GM12878 (cell line): ENCODE measurements at regions not wholly inside any gene's neighbourhood (a gene's known extent, or its start where the extent isn't known, plus 50 kb on each side); places are given as distances from the start of the nearest gene placed in this dataset.

Experiments
- ATAC-seq: fragments of 200-7000 bp; cut with Tn5 transposase; 3 replicates; pipeline ENCODE4 v1.9.1; 2020; ENCODE audit warnings: mild to moderate bottlenecking, moderate library complexity
- BruUV-seq: library from RNA; stranded (reverse); fragments of 400-500 nt; replicated peaks from 2 replicates; lab custom pipeline; 2021; lab: Mats Ljungman, UMichigan
- CTCF ChIA-PET: fragments of 300-600 bp; sonication (Branson Sonifier 250); formaldehyde crosslinking; extraction: SDS; loops from one replicate; lab custom pipeline; 2021; ENCODE audit warnings: inconsistent platforms; lab: Yijun Ruan, JAX
- POLR2A ChIA-PET: fragments of 350-600 bp; formaldehyde crosslinking; extraction: SDS; loops from one replicate; lab custom pipeline; 2021; ENCODE audit warnings: inconsistent platforms; lab: Charles Lee
- RAD21 ChIA-PET: fragments of 300-600 bp; sonication (Branson Sonifier 250); formaldehyde crosslinking; loops from one replicate; lab custom pipeline; 2023; ENCODE audit warnings: antibody characterized with exemption; ENCODE audit not compliant: unreplicated experiment; lab: Charles Lee
- SMC1A ChIA-PET: fragments of 300-600 bp; sonication (Branson Sonifier 250); formaldehyde crosslinking; loops from one replicate; lab custom pipeline; 2023; ENCODE audit not compliant: unreplicated experiment, uncharacterized antibody; lab: Charles Lee
- DNase-seq: peaks from one replicate; pipeline ENCODE4 v3.0.0-alpha.2; 2011; ENCODE audit warnings: low read depth, low spot score
- FAIRE-seq: peaks from 3 replicates; lab custom pipeline; 2011; peaks lifted over from hg19 to GRCh38; lab: Jason Lieb, UNC
- H2AFZ ChIP-seq: 2 replicates; pipeline ENCODE4 v1.6.0; 2011; ENCODE audit warnings: low read depth, low read length, control low read depth; ENCODE audit not compliant: control insufficient read depth
- H3K27ac ChIP-seq: 2 replicates; pipeline ENCODE4 v1.5.1; 2011; ENCODE audit warnings: control low read depth; ENCODE audit not compliant: control insufficient read depth, insufficient read depth
- H3K27me3 ChIP-seq, 2 experiments: replicated peaks in 1 of 2; 2 replicates each; pipeline versions ENCODE4 v1.6.0 to v1.6.1; 2011; ENCODE audit warnings: low read length in 1 of 2; ENCODE audit not compliant: control insufficient read depth in 2 of 2, insufficient read depth in 2 of 2
- H3K36me3 ChIP-seq, 2 experiments: 2 replicates each; pipeline ENCODE4 v1.5.1; 2011; ENCODE audit warnings: low read length in 1 of 2; ENCODE audit not compliant: control insufficient read depth in 2 of 2, insufficient read depth in 2 of 2
- H3K4me1 ChIP-seq: 2 replicates; pipeline ENCODE4 v1.6.1; 2011; ENCODE audit warnings: mild to moderate bottlenecking, low read length, moderate library complexity, mixed read lengths; ENCODE audit not compliant: control insufficient read depth, insufficient read depth
- H3K4me2 ChIP-seq: 2 replicates; pipeline ENCODE4 v1.6.0; 2011; ENCODE audit warnings: control low read depth; ENCODE audit not compliant: control insufficient read depth, insufficient read depth
- H3K4me3 ChIP-seq: fragments of 200-600 bp; sonication (generic); 2 replicates; pipeline ENCODE4 v1.5.1; 2016
- H3K79me2 ChIP-seq: 2 replicates; pipeline ENCODE4 v1.6.0; 2011; ENCODE audit warnings: low read length; ENCODE audit not compliant: control insufficient read depth, insufficient read depth
- H3K9ac ChIP-seq: 2 replicates; pipeline ENCODE4 v1.8.0; 2011; ENCODE audit warnings: low read length, control low read depth, mixed read lengths; ENCODE audit not compliant: control insufficient read depth, insufficient read depth
- H3K9me3 ChIP-seq: replicated peaks from 3 replicates; pipeline ENCODE4 v1.5.1; 2011; ENCODE audit warnings: mild to moderate bottlenecking, low read length; ENCODE audit not compliant: control insufficient read depth, insufficient read depth
- H4K20me1 ChIP-seq: 2 replicates; pipeline ENCODE4 v1.6.0; 2011; ENCODE audit not compliant: control insufficient read depth, insufficient read depth
- ATF7 ChIP-seq: fragments of 450-650 bp; IDR thresholded peaks from 2 replicates; pipeline ENCODE4 v1.6.1; 2016; ENCODE audit warnings: low read depth, mild to moderate bottlenecking
- CHD1 ChIP-seq: IDR thresholded peaks from 2 replicates; pipeline ENCODE4 v1.6.1; 2012; ENCODE audit warnings: low read depth, low read length, improper control_type of control experiment
- CUX1 ChIP-seq: IDR thresholded peaks from 2 replicates; pipeline ENCODE4 v1.6.1; 2012; ENCODE audit warnings: improper control_type of control experiment, low read depth, low read length; ENCODE audit not compliant: insufficient replicate concordance
- DPF2 ChIP-seq: fragments of 450-650 bp; IDR thresholded peaks from 2 replicates; pipeline ENCODE4 v1.6.1; 2017; ENCODE audit warnings: mild to moderate bottlenecking
- EZH2 ChIP-seq: IDR thresholded peaks from 2 replicates; pipeline ENCODE4 v1.6.1; 2012; ENCODE audit warnings: low read depth, mild to moderate bottlenecking, control low read depth, inconsistent platforms, low read length, borderline replicate concordance; ENCODE audit not compliant: control insufficient read depth
- HDAC6 ChIP-seq: fragments of 200-600 bp; sonication (generic); IDR thresholded peaks from one replicate; pipeline ENCODE4 v1.8.0; 2017; ENCODE audit warnings: antibody characterized with exemption; ENCODE audit not compliant: unreplicated experiment
- IKZF1 ChIP-seq: fragments of 450-650 bp; conservative IDR thresholded peaks from 2 replicates; pipeline ENCODE4 v1.6.1; 2017; ENCODE audit warnings: antibody characterized with exemption, mild to moderate bottlenecking
- JUNB ChIP-seq: IDR thresholded peaks from 2 replicates; pipeline ENCODE4 v1.6.1; 2016; ENCODE audit warnings: antibody characterized with exemption, mild to moderate bottlenecking
- KDM1A ChIP-seq: fragments of 200-600 bp; sonication (generic); IDR thresholded peaks from 2 replicates; pipeline ENCODE4 v1.6.1; 2016; ENCODE audit warnings: borderline replicate concordance
- MLLT1 ChIP-seq: fragments of 450-650 bp; IDR thresholded peaks from 2 replicates; pipeline ENCODE4 v1.6.1; 2016; ENCODE audit warnings: mild to moderate bottlenecking
- NFIC ChIP-seq: IDR thresholded peaks from 2 replicates; pipeline ENCODE4 v1.6.1; 2012; ENCODE audit warnings: low read depth, mild to moderate bottlenecking, inconsistent platforms, low read length, moderate library complexity
- PAX5 ChIP-seq: IDR thresholded peaks from 2 replicates; pipeline ENCODE4 v1.6.1; 2011; ENCODE audit warnings: low read depth, low read length, borderline replicate concordance
- POU2F2 ChIP-seq: IDR thresholded peaks from 3 replicates; pipeline ENCODE4 v1.6.1; 2011; ENCODE audit warnings: low read depth, mild to moderate bottlenecking, low read length, borderline replicate concordance
- RELA ChIP-seq: fragments of 450-650 bp; IDR thresholded peaks from 2 replicates; pipeline ENCODE4 v1.8.0; 2014; ENCODE audit warnings: borderline replicate concordance; ENCODE audit not compliant: partially characterized antibody
- SPI1 ChIP-seq: IDR thresholded peaks from 2 replicates; pipeline ENCODE4 v1.6.1; 2011; ENCODE audit warnings: low read depth, mild to moderate bottlenecking, low read length, moderate library complexity, borderline replicate concordance; ENCODE audit not compliant: insufficient read depth
- STAT1 ChIP-seq: fragments of 450-650 bp; conservative IDR thresholded peaks from 2 replicates; pipeline ENCODE4 v1.6.1; 2014; ENCODE audit warnings: antibody characterized with exemption, mild to moderate bottlenecking
- ZNF24 ChIP-seq: fragments of 450-650 bp; IDR thresholded peaks from 2 replicates; pipeline ENCODE4 v1.6.1; 2017; ENCODE audit warnings: antibody characterized with exemption, mild to moderate bottlenecking
- ZNF384 ChIP-seq: IDR thresholded peaks from 2 replicates; pipeline ENCODE4 v1.6.1; 2012; ENCODE audit warnings: low read depth, mild to moderate bottlenecking, low read length, improper control_type of control experiment, borderline replicate concordance
- WGBS: methylation state at CpG from one replicate; pipeline ENCODE4 v1.1.6; 2016; ENCODE audit warnings: low lambda C conversion rate; ENCODE audit not compliant: insufficient replicate concordance, insufficient coverage; ENCODE audit errors: missing lambda C conversion rate; 5-methylcytosine and 5-hydroxymethylcytosine counted together
- in situ Hi-C: fragments of 300-500 bp; cut with MboI; formaldehyde crosslinking; loops from 9 replicates; pipeline ENCODE4 v1.14.3; 2018; ENCODE audit warnings: mixed read lengths
- intact Hi-C: fragments of 100-400 bp; cut with micrococcal nuclease; formaldehyde crosslinking; loops from one replicate; pipeline ENCODE4 v1.14.2; 2022; ENCODE audit not compliant: unreplicated experiment
- TF ChIP-seq, protein P1 (sequence below): IDR thresholded peaks from 2 replicates; pipeline ENCODE4 v1.6.1; 2012; ENCODE audit warnings: low read depth, low read length, improper control_type of control experiment

GRCh38 chr12:24177889-24178288 lies 228.4 kb upstream of the SOX5 start:
- H3K36me3 ChIP-seq = no peaks in the 10 kb centered on the region
- H3K4me3 ChIP-seq = no peak overlapping the region
- intact Hi-C loops (loop anchor here (5.0 kb wide), 1 partner anchor 659 kb away; no protein-coding TSS in a partner anchor), in situ Hi-C loops (no loop called here)
- ChIA-PET RAD21 (interaction anchor here (0.6 to 1.1 kb wide), 5 partner anchors 14 to 241 kb away, joined by 3 to 4 read pairs (median 3); no protein-coding TSS in a partner anchor), POLR2A (interaction anchor here (0.7 to 1.2 kb wide), 2 partner anchors 13 to 23 kb away, joined by 5 read pairs; no protein-coding TSS in a partner anchor), SMC1A (interaction anchor here (0.5 to 3.0 kb wide), 11 partner anchors 9 to 648 kb away, joined by 3 to 12 read pairs (median 3); no protein-coding TSS in a partner anchor), CTCF (interaction anchor here (0.7 to 1.6 kb wide), 2 partner anchors 10 to 25 kb away, joined by 4 to 6 read pairs; no protein-coding TSS in a partner anchor)
- H3K4me1 ChIP-seq = peaks cover 6% of the 10 kb centered on the region
- no peaks in the 10 kb centered on the region for H3K9me3 ChIP-seq
- FAIRE-seq (peak; percentile 78), DNase-seq (peak; percentile 73), ATAC-seq (peak; percentile 91)
- H4K20me1 ChIP-seq = no peaks in the 10 kb centered on the region
- H3K27ac ChIP-seq = no peak overlapping the region
- BruUV-seq = no TSS peak
- H3K27me3 ChIP-seq = no peaks in the 10 kb centered on the region
- H3K79me2 ChIP-seq = no peaks in the 10 kb centered on the region
- no peak overlapping the region for H2AFZ ChIP-seq
- H3K9ac ChIP-seq = no peak overlapping the region
- H3K4me2 ChIP-seq = no peak overlapping the region
- WGBS = 0% methylated on average over 1 of the region's 1 CpG
- TF ChIP-seq RELA = no peak
- TF ChIP-seq, protein P1, sequence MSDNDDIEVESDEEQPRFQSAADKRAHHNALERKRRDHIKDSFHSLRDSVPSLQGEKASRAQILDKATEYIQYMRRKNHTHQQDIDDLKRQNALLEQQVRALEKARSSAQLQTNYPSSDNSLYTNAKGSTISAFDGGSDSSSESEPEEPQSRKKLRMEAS = no peak
- peak; percentile 91 for TF ChIP-seq IKZF1
- peak; percentile 56; the same call in 1 of the 2 replicates for TF ChIP-seq PAX5
- TF ChIP-seq JUNB = 0 out of 2 replicates have a peak, but pooled peaks have one; percentile 14
- TF ChIP-seq KDM1A = no peak
- no peak for TF ChIP-seq STAT1
- peak; percentile 48; the same call in 1 of the 2 replicates for TF ChIP-seq NFIC
- peak; percentile 50; the same call in 1 of the 3 replicates for TF ChIP-seq POU2F2
- TF ChIP-seq DPF2 = peak; percentile 78
- TF ChIP-seq ZNF384 = peak; percentile 78
- TF ChIP-seq ZNF24 = 0 out of 2 replicates have a peak, but pooled peaks have one; percentile 47
- TF ChIP-seq HDAC6 = no peak
- peak; percentile 21 for TF ChIP-seq CUX1
- no peak for TF ChIP-seq CHD1
- peak; percentile 46; the same call in 1 of the 2 replicates for TF ChIP-seq MLLT1
- TF ChIP-seq EZH2 = no peak
- peak; percentile 60; the same call in 1 of the 2 replicates for TF ChIP-seq ATF7
- TF ChIP-seq SPI1 = no peak
